ENCODE measurements at regions not wholly inside any gene's neighbourhood (a gene's known extent, or its start where the extent isn't known, plus 50 kb on each side); places are given as distances from the start of the nearest gene placed in this dataset.
A peak's percentile ranks its signal among the peaks of the same experiment; 100 is the strongest.

DNA sequence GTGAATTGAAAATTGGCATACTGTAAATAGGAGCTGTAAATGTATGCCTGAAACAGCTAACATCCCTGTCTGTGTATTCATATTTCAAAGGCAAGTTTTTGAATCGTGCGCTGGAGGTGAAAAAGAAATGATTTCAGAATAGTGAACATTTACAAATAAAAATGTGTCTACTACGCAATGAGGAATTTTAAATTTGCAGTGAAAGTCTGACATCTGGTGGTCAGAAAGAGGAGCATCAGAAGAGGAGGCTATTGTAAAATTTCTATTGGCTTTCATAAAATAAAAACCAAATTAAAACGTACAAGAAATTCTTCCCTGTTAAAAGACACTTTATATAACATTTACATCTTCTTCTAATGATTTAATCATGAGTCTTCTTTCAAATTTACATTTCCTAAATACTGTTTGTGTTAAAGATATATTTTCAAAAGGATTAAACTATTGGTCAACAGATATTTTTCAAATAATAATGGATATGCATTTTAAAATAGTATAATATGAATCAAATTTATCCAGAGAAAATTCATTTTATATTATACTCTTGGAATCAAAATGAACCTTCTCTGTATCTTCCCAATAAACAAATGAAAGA, 113.7 kb upstream of the RRP15 start:
- H3K4me1 ChIP-seq = no peaks in the 10 kb centered on the region
- H3K4me3 ChIP-seq = no peak overlapping the region
- TF ChIP-seq, protein P1, sequence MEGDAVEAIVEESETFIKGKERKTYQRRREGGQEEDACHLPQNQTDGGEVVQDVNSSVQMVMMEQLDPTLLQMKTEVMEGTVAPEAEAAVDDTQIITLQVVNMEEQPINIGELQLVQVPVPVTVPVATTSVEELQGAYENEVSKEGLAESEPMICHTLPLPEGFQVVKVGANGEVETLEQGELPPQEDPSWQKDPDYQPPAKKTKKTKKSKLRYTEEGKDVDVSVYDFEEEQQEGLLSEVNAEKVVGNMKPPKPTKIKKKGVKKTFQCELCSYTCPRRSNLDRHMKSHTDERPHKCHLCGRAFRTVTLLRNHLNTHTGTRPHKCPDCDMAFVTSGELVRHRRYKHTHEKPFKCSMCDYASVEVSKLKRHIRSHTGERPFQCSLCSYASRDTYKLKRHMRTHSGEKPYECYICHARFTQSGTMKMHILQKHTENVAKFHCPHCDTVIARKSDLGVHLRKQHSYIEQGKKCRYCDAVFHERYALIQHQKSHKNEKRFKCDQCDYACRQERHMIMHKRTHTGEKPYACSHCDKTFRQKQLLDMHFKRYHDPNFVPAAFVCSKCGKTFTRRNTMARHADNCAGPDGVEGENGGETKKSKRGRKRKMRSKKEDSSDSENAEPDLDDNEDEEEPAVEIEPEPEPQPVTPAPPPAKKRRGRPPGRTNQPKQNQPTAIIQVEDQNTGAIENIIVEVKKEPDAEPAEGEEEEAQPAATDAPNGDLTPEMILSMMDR (IDR thresholded peaks at IDR 0.05) = peak in 5 of 6 experiments; percentile 45 to 58 (median 52)
- no peak for TF ChIP-seq POLR2AphosphoS5 (IDR thresholded peaks at IDR 0.05)
- H3K27ac ChIP-seq = no peak overlapping the region
- peaks cover 0 to 7% (median 0%) of the 10 kb centered on the region in 4 donors for H3K27me3 ChIP-seq
- no peak for DNase-seq
- no peaks in the 10 kb centered on the region for H3K36me3 ChIP-seq
- no peak for ATAC-seq (ENCODE audit: low FRiP score in 2 of 2)
- WGBS, 2 donors = 4% methylated on average over 4 of the region's 4 CpGs
- no peaks in the 10 kb centered on the region for H3K9me3 ChIP-seq

DNA sequence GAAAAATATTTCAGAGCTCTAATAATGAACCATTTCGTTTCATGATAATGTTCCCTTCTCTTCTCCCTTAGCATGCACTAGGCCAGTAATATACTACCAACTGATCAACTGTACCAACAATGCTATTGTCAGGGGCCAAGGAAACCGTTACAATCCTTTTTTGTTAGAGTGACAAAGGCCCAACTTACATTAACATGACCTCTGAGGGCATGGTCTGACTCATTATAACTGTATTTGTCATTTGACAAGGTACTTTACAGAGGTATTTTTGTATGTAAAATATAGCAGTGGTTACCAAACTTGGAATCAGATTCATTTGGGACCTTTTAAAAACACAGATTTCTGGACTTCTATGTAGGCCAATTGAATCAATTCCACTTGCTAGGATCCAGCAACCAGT, 102.6 kb upstream of the RRP15 start:
- DNase-seq = no peak
- ATAC-seq (ENCODE audit: low FRiP score in 2 of 2) = no peak
- no peaks in the 10 kb centered on the region for H3K36me3 ChIP-seq
- 69 to 74% methylated on average over 2 of the region's 2 CpGs for WGBS, 2 donors
- H3K27me3 ChIP-seq = no peaks in the 10 kb centered on the region
- H3K27ac ChIP-seq = no peak overlapping the region
- no peak overlapping the region for H3K4me3 ChIP-seq
- TF ChIP-seq POLR2A (IDR thresholded peaks at IDR 0.05) = no peak
- no peak for TF ChIP-seq EP300 (IDR thresholded peaks at IDR 0.05)
- no peak for TF ChIP-seq POLR2AphosphoS5 (IDR thresholded peaks at IDR 0.05)
- TF ChIP-seq, protein P1 (IDR thresholded peaks at IDR 0.05) = no peak
- H3K9me3 ChIP-seq = no peaks in the 10 kb centered on the region
- no peaks in the 10 kb centered on the region for H3K4me1 ChIP-seq

DNA sequence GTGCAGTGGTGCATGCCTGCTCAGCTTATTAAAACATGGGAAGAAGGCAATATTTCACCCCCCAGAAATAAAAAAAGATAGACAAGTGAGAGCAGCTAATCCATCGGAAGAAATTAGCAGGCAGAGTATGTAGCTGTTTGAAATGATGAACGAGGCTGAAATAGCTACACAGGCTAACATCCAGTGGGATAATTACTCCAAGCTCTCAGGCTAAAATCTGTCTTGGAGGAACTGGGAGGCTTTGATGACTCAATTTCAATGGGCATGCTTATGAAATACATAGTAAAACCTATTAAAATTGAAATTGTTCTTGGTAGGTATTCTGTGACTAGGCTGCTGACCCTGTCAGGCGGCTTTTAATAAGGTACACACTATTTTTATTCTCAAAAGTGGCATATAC, 84.1 kb upstream of the RRP15 start:
- no peaks in the 10 kb centered on the region for H3K9me3 ChIP-seq
- H3K27me3 ChIP-seq = no peaks in the 10 kb centered on the region
- DNase-seq (no peak), ATAC-seq (ENCODE audit: low FRiP score in 2 of 2) (no peak)
- no peak overlapping the region for H3K4me3 ChIP-seq
- H3K36me3 ChIP-seq = no peaks in the 10 kb centered on the region
- no peaks in the 10 kb centered on the region for H3K4me1 ChIP-seq
- TF ChIP-seq EP300 (IDR thresholded peaks at IDR 0.05) (no peak), POLR2AphosphoS5 (IDR thresholded peaks at IDR 0.05) (no peak), POLR2A (IDR thresholded peaks at IDR 0.05) (no peak)
- TF ChIP-seq, protein P1 (IDR thresholded peaks at IDR 0.05) = no peak
- WGBS, 2 donors = 50 to 53% methylated on average over 3 of the region's 3 CpGs
- H3K27ac ChIP-seq = no peak overlapping the region

DNA sequence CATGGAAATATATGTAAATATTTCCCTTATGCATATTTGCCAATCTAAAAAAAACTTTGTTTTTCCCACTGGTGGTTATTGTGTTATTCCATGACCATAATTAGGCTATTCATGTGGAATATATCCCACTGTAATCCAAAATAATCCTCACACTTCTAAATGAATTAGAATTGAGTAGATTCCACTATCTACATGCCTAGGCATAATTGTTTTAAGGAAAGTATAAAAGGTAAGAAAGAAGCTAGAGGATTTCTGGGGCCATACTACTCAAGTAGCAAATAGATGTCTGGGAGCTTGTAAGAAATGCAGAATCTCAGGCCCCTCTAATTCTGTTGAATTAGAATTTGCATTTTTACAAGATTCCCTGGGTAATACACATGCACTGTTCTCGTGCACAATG, 83.5 kb upstream of the RRP15 start:
- Histone ChIP-seq H3K27ac (no peak overlapping the region), H3K36me3 (no peaks in the 10 kb centered on the region), H3K9me3 (no peaks in the 10 kb centered on the region), H3K27me3 (no peaks in the 10 kb centered on the region), H3K4me3 (no peak overlapping the region), H3K4me1 (no peaks in the 10 kb centered on the region)
- ATAC-seq (ENCODE audit: low FRiP score in 2 of 2) (no peak), DNase-seq (no peak)
- 63 to 68% methylated on average over 1 of the region's 1 CpG for WGBS, 2 donors
- TF ChIP-seq EP300 (IDR thresholded peaks at IDR 0.05) (no peak), POLR2AphosphoS5 (IDR thresholded peaks at IDR 0.05) (no peak), POLR2A (IDR thresholded peaks at IDR 0.05) (no peak)
- TF ChIP-seq, protein P1 (IDR thresholded peaks at IDR 0.05) = no peak

DNA sequence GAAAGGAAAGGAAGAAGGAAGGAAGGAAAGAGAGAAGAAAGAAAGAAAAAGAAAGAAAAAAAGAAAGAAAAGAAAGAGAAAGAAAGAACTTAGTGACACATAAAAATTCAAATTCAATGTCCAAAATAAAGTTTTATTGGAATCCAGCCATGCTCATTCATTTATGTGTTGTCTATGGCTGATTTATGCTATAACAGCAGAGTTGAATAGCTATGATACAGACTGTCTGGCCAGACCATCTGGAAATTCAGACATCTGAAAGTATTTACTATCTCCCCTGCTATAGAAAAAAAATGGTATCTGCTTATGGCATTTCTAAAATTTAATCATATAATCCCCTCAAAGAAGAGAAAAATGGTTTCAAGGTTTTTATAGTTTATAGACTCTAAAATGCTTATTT, 79.4 kb upstream of the RRP15 start:
- Histone ChIP-seq H3K27ac (no peak overlapping the region), H3K27me3 (no peaks in the 10 kb centered on the region), H3K4me3 (no peak overlapping the region), H3K4me1 (no peaks in the 10 kb centered on the region), H3K36me3 (no peaks in the 10 kb centered on the region), H3K9me3 (no peaks in the 10 kb centered on the region)
- DNase-seq (no peak), ATAC-seq (ENCODE audit: low FRiP score in 2 of 2) (no peak)
- TF ChIP-seq, protein P1 (IDR thresholded peaks at IDR 0.05) = no peak
- TF ChIP-seq EP300 (IDR thresholded peaks at IDR 0.05) (no peak), POLR2AphosphoS5 (IDR thresholded peaks at IDR 0.05) (no peak), POLR2A (IDR thresholded peaks at IDR 0.05) (no peak)

Data from upper lobe of left lung (tissue), 6 donors.